ENCODE measurements at regions not wholly inside any gene's neighbourhood (a gene's known extent, or its start where the extent isn't known, plus 50 kb on each side); places are given as distances from the start of the nearest gene placed in this dataset.

GRCh38 chr7:52431082-52431815 is 604.2 kb upstream of the POM121L12 start:
- no peak for FAIRE-seq
- no peak for TF ChIP-seq POU2F2 (IDR thresholded peaks at IDR 0.05; ENCODE audit: low read depth, low read length)
- no peak for TF ChIP-seq TAF1 (IDR thresholded peaks at IDR 0.05; ENCODE audit: low read depth, low read length)
- TF ChIP-seq PAX5 (IDR thresholded peaks at IDR 0.05; ENCODE audit: insufficient read depth, low read length, severe bottlenecking): no peak
- no peak for TF ChIP-seq SPI1 (IDR thresholded peaks at IDR 0.05; ENCODE audit: low read depth, low read length)
- no peak for TF ChIP-seq POLR2A (IDR thresholded peaks at IDR 0.05; ENCODE audit: low read depth, low read length)
- no peak for TF ChIP-seq POLR2AphosphoS5 (IDR thresholded peaks at IDR 0.05; ENCODE audit: low read depth, low read length)
- no peak for DNase-seq (ENCODE audit: insufficient read length, low spot score)

- DNase-seq (ENCODE audit: insufficient read length, low spot score) (no peak), FAIRE-seq (no peak)
- TF ChIP-seq POLR2A (IDR thresholded peaks at IDR 0.05; ENCODE audit: low read depth, low read length) (no peak), PAX5 (IDR thresholded peaks at IDR 0.05; ENCODE audit: insufficient read depth, low read length, severe bottlenecking) (no peak), POU2F2 (IDR thresholded peaks at IDR 0.05; ENCODE audit: low read depth, low read length) (no peak), TAF1 (IDR thresholded peaks at IDR 0.05; ENCODE audit: low read depth, low read length) (no peak), POLR2AphosphoS5 (IDR thresholded peaks at IDR 0.05; ENCODE audit: low read depth, low read length) (no peak), SPI1 (IDR thresholded peaks at IDR 0.05; ENCODE audit: low read depth, low read length) (no peak)
Measured at GRCh38 chr7:52423251-52423650, 612.2 kb upstream of the POM121L12 start.

DNA sequence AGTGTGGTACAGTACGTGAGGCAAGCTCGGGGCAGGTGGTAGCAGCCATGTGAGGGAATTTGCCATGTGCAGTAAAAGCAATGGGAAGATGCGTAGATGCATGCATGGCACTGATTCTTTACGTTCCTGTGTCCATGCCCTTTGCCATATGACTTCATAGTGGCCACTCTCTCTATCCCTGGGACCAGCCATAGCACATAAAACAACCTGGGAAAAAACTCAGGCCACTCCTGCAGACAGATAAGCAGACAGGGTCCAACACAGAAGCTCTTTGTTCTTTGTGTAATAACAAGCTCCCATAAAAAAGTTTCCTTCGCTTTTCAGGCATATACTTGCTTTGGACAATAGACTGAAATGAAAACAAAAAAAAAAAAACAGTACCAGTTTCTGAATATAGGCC is 622.4 kb upstream of the POM121L12 start:
- no peak for DNase-seq (ENCODE audit: insufficient read length, low spot score)
- FAIRE-seq: no peak
- no peak for TF ChIP-seq POU2F2 (IDR thresholded peaks at IDR 0.05; ENCODE audit: low read depth, low read length)
- TF ChIP-seq PAX5 (IDR thresholded peaks at IDR 0.05; ENCODE audit: insufficient read depth, low read length, severe bottlenecking): no peak
- TF ChIP-seq SPI1 (IDR thresholded peaks at IDR 0.05; ENCODE audit: low read depth, low read length): no peak
- TF ChIP-seq POLR2A (IDR thresholded peaks at IDR 0.05; ENCODE audit: low read depth, low read length): no peak
- no peak for TF ChIP-seq TAF1 (IDR thresholded peaks at IDR 0.05; ENCODE audit: low read depth, low read length)
- TF ChIP-seq POLR2AphosphoS5 (IDR thresholded peaks at IDR 0.05; ENCODE audit: low read depth, low read length): no peak

GRCh38 chr7:52410032-52410431 is 625.4 kb upstream of the POM121L12 start:
- no peak for FAIRE-seq

GRCh38 chr7:52406808-52407207 is 628.6 kb upstream of the POM121L12 start:
- DNase-seq (ENCODE audit: insufficient read length, low spot score) (no peak), FAIRE-seq (no peak)
- TF ChIP-seq SPI1 (IDR thresholded peaks at IDR 0.05; ENCODE audit: low read depth, low read length) (no peak), POU2F2 (IDR thresholded peaks at IDR 0.05; ENCODE audit: low read depth, low read length) (no peak)

More at GRCh38 chr7:52410032-52410431, 625.4 kb upstream of the POM121L12 start:
- no peak for TF ChIP-seq PAX5 (IDR thresholded peaks at IDR 0.05; ENCODE audit: insufficient read depth, low read length, severe bottlenecking)
- TF ChIP-seq POLR2AphosphoS5 (IDR thresholded peaks at IDR 0.05; ENCODE audit: low read depth, low read length): no peak
- no peak for TF ChIP-seq SPI1 (IDR thresholded peaks at IDR 0.05; ENCODE audit: low read depth, low read length)
- TF ChIP-seq TAF1 (IDR thresholded peaks at IDR 0.05; ENCODE audit: low read depth, low read length): no peak
- TF ChIP-seq POLR2A (IDR thresholded peaks at IDR 0.05; ENCODE audit: low read depth, low read length): no peak
- no peak for TF ChIP-seq POU2F2 (IDR thresholded peaks at IDR 0.05; ENCODE audit: low read depth, low read length)
- no peak for DNase-seq (ENCODE audit: insufficient read length, low spot score)

GRCh38 chr7:52382731-52383130 is 652.7 kb upstream of the POM121L12 start:
- DNase-seq (ENCODE audit: insufficient read length, low spot score): no peak
- no peak for FAIRE-seq
- TF ChIP-seq POLR2AphosphoS5 (IDR thresholded peaks at IDR 0.05; ENCODE audit: low read depth, low read length) (no peak), SPI1 (IDR thresholded peaks at IDR 0.05; ENCODE audit: low read depth, low read length) (no peak), POU2F2 (IDR thresholded peaks at IDR 0.05; ENCODE audit: low read depth, low read length) (no peak), TAF1 (IDR thresholded peaks at IDR 0.05; ENCODE audit: low read depth, low read length) (no peak), PAX5 (IDR thresholded peaks at IDR 0.05; ENCODE audit: insufficient read depth, low read length, severe bottlenecking) (no peak), POLR2A (IDR thresholded peaks at IDR 0.05; ENCODE audit: low read depth, low read length) (no peak)

- DNase-seq (ENCODE audit: insufficient read length, low spot score) (no peak), FAIRE-seq (no peak)
- TF ChIP-seq TAF1 (IDR thresholded peaks at IDR 0.05; ENCODE audit: low read depth, low read length) (no peak), PAX5 (IDR thresholded peaks at IDR 0.05; ENCODE audit: insufficient read depth, low read length, severe bottlenecking) (no peak), POLR2AphosphoS5 (IDR thresholded peaks at IDR 0.05; ENCODE audit: low read depth, low read length) (no peak), SPI1 (IDR thresholded peaks at IDR 0.05; ENCODE audit: low read depth, low read length) (no peak), POLR2A (IDR thresholded peaks at IDR 0.05; ENCODE audit: low read depth, low read length) (no peak), POU2F2 (IDR thresholded peaks at IDR 0.05; ENCODE audit: low read depth, low read length) (no peak)
Measured at GRCh38 chr7:52369922-52370321, 665.5 kb upstream of the POM121L12 start.

GRCh38 chr7:52365349-52365748 is 670.1 kb upstream of the POM121L12 start:
- TF ChIP-seq SPI1 (IDR thresholded peaks at IDR 0.05; ENCODE audit: low read depth, low read length) (no peak), POU2F2 (IDR thresholded peaks at IDR 0.05; ENCODE audit: low read depth, low read length) (no peak), PAX5 (IDR thresholded peaks at IDR 0.05; ENCODE audit: insufficient read depth, low read length, severe bottlenecking) (no peak), POLR2AphosphoS5 (IDR thresholded peaks at IDR 0.05; ENCODE audit: low read depth, low read length) (no peak), POLR2A (IDR thresholded peaks at IDR 0.05; ENCODE audit: low read depth, low read length) (no peak), TAF1 (IDR thresholded peaks at IDR 0.05; ENCODE audit: low read depth, low read length) (no peak)
- FAIRE-seq: no peak
- no peak for DNase-seq (ENCODE audit: insufficient read length, low spot score)

GRCh38 chr7:52362521-52362920 is 672.9 kb upstream of the POM121L12 start:
- FAIRE-seq (no peak), DNase-seq (ENCODE audit: insufficient read length, low spot score) (no peak)
- TF ChIP-seq PAX5 (IDR thresholded peaks at IDR 0.05; ENCODE audit: insufficient read depth, low read length, severe bottlenecking) (no peak), POU2F2 (IDR thresholded peaks at IDR 0.05; ENCODE audit: low read depth, low read length) (no peak), POLR2A (IDR thresholded peaks at IDR 0.05; ENCODE audit: low read depth, low read length) (no peak), TAF1 (IDR thresholded peaks at IDR 0.05; ENCODE audit: low read depth, low read length) (no peak), SPI1 (IDR thresholded peaks at IDR 0.05; ENCODE audit: low read depth, low read length) (no peak), POLR2AphosphoS5 (IDR thresholded peaks at IDR 0.05; ENCODE audit: low read depth, low read length) (no peak)

GRCh38 chr7:52360541-52360940 is 674.9 kb upstream of the POM121L12 start:
- no peak for FAIRE-seq
- no peak for DNase-seq (ENCODE audit: insufficient read length, low spot score)
- no peak for TF ChIP-seq POLR2AphosphoS5 (IDR thresholded peaks at IDR 0.05; ENCODE audit: low read depth, low read length)
- no peak for TF ChIP-seq POU2F2 (IDR thresholded peaks at IDR 0.05; ENCODE audit: low read depth, low read length)
- TF ChIP-seq POLR2A (IDR thresholded peaks at IDR 0.05; ENCODE audit: low read depth, low read length): no peak
- no peak for TF ChIP-seq TAF1 (IDR thresholded peaks at IDR 0.05; ENCODE audit: low read depth, low read length)
- no peak for TF ChIP-seq SPI1 (IDR thresholded peaks at IDR 0.05; ENCODE audit: low read depth, low read length)
- no peak for TF ChIP-seq PAX5 (IDR thresholded peaks at IDR 0.05; ENCODE audit: insufficient read depth, low read length, severe bottlenecking)
